PFSK-1 (cell line): ENCODE measurements at regions not wholly inside any gene's neighbourhood (a gene's known extent, or its start where the extent isn't known, plus 50 kb on each side); places are given as distances from the start of the nearest gene placed in this dataset.

Experiments used
- FOXP2 ChIP-seq: optimal IDR thresholded peaks from 2 replicates; pipeline ENCODE3; 2011; ENCODE audit warnings: borderline replicate concordance, control low read depth, inconsistent platforms; ENCODE audit not compliant: insufficient read depth; ENCODE audit errors: extremely low read length, extremely low read depth
- POLR2AphosphoS5 ChIP-seq: IDR thresholded peaks from 2 replicates; pipeline ENCODE4 v1.6.1; 2012; ENCODE audit warnings: low read depth, mild to moderate bottlenecking, control low read depth, low read length, moderate library complexity
- SIN3A ChIP-seq: IDR thresholded peaks from 2 replicates; pipeline ENCODE4 v1.6.1; 2012; ENCODE audit warnings: mild to moderate bottlenecking, low read length, moderate library complexity, borderline replicate concordance; ENCODE audit not compliant: insufficient read depth
- TAF1 ChIP-seq: IDR thresholded peaks from 2 replicates; pipeline ENCODE4 v1.6.1; 2012; ENCODE audit warnings: low read length, control low read depth, borderline replicate concordance; ENCODE audit not compliant: insufficient read depth
- TF ChIP-seq, protein P1 (sequence below), 2 experiments: IDR thresholded peaks; 2 replicates each; pipeline versions ENCODE4 v1.6.1 to v1.8.0; 2011 to 2012; ENCODE audit warnings: low read depth in 2 of 2, low read length in 2 of 2, control low read depth in 1 of 2, inconsistent platforms in 1 of 2, mild to moderate bottlenecking in 1 of 2, moderate library complexity in 1 of 2; ENCODE audit not compliant: insufficient read depth in 1 of 2

DNA sequence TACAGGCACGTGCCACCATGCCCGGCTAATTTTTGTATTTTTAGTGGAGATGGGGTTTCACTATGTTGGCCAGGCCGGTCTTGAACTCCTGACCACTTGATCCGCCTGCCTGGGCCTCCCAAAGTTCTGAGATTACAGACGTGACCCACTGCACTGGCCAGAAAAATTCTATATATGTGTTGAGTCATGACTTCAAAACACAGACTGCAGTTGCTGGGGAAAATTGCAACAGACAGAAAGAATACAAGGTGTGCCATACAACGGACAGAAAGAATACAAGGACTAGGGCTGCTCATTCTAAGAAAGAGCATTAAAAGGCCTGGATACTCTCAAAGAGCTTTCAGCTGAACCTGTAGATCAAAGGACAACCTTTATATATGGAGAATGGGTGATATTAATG, 109.6 kb upstream of the ACSL4 start:
- no peak for TF ChIP-seq TAF1
- TF ChIP-seq, protein P1, sequence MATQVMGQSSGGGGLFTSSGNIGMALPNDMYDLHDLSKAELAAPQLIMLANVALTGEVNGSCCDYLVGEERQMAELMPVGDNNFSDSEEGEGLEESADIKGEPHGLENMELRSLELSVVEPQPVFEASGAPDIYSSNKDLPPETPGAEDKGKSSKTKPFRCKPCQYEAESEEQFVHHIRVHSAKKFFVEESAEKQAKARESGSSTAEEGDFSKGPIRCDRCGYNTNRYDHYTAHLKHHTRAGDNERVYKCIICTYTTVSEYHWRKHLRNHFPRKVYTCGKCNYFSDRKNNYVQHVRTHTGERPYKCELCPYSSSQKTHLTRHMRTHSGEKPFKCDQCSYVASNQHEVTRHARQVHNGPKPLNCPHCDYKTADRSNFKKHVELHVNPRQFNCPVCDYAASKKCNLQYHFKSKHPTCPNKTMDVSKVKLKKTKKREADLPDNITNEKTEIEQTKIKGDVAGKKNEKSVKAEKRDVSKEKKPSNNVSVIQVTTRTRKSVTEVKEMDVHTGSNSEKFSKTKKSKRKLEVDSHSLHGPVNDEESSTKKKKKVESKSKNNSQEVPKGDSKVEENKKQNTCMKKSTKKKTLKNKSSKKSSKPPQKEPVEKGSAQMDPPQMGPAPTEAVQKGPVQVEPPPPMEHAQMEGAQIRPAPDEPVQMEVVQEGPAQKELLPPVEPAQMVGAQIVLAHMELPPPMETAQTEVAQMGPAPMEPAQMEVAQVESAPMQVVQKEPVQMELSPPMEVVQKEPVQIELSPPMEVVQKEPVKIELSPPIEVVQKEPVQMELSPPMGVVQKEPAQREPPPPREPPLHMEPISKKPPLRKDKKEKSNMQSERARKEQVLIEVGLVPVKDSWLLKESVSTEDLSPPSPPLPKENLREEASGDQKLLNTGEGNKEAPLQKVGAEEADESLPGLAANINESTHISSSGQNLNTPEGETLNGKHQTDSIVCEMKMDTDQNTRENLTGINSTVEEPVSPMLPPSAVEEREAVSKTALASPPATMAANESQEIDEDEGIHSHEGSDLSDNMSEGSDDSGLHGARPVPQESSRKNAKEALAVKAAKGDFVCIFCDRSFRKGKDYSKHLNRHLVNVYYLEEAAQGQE (IDR thresholded peaks at IDR 0.05; ENCODE audit: insufficient read depth in 1 of 2, low read depth in 2 of 2, low read length in 2 of 2) = no peak

DNA sequence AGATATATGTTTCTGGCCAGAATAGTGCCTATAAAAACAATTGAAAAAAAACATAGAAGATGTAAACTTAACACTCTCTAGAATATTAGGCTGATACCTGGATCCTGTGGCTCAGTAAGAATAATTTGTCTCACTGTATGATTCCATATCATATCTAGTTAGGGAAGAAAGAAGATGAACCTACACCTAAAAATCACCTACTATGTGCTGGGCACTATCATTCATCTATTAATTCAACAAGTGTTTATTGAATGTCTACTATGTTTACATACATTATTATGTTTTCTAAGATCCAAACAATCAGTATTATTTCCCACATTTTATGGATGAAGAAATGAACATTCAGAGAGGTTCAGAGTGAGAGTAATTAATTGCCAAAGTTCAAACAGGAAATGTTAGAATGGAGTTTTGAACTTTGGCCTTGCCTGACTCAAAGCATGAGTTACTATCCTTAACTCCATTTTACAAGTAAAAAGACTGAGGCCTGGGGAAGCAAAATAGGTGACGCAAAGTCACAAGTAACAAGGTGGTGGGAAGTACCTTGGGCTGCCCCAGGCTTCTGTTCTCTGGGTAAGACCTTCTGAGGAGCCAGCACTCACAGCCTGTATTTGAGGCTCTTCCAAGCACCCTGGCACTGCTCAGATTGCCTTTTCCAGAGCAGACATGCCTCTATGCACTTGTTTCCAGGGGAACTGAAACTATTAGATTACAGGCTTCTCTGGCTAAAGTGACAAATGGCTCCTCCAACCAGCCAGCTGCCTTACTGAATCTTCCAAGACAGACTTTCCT, 111.1 kb upstream of the ACSL4 start:
- no peak for TF ChIP-seq SIN3A
- TF ChIP-seq TAF1 = no peak
- TF ChIP-seq, protein P1 (IDR thresholded peaks at IDR 0.05; ENCODE audit: insufficient read depth in 1 of 2, low read depth in 2 of 2, low read length in 2 of 2) = no peak
- no peak for TF ChIP-seq FOXP2
- no peak for TF ChIP-seq POLR2AphosphoS5

DNA sequence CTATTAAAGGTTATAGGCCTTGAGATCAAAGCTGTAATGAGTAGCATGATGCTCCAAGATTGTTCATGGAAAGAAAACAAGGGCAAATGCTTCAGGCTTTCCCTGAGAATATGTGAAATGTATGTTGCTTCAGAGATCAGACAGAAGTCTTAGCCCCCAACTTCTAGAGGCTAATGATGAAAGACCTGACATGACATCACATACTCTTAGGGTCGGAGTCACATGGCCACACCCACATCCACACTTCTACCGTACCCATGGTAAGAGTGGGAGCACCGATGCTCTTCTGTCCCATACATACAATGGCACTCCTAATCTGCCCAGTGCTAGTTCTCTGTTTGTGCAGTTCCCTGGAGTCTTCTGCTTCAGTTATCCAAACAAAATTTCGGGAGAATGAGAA, 111.9 kb upstream of the ACSL4 start:
- no peak for TF ChIP-seq POLR2AphosphoS5

DNA sequence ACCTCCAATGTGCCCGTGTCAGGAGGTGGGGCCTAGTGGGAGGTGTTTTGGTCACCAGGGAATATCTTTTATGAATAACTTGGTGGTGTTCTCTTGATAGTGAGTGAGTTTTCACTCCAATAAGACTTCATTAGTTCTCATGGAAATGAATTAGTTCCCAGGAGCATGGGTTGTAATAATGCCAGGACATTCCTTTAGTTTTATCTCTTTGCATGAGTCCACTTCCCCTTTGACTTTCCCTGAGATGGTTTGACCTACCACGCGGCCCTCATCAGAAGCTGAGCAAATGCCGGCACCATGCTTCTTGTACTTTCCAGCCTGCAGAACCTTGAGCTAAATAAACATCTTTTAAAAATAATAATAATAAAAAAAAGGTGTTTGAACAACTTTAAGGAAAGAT, 112.9 kb upstream of the ACSL4 start:
- TF ChIP-seq FOXP2 (no peak), TAF1 (no peak)

DNA sequence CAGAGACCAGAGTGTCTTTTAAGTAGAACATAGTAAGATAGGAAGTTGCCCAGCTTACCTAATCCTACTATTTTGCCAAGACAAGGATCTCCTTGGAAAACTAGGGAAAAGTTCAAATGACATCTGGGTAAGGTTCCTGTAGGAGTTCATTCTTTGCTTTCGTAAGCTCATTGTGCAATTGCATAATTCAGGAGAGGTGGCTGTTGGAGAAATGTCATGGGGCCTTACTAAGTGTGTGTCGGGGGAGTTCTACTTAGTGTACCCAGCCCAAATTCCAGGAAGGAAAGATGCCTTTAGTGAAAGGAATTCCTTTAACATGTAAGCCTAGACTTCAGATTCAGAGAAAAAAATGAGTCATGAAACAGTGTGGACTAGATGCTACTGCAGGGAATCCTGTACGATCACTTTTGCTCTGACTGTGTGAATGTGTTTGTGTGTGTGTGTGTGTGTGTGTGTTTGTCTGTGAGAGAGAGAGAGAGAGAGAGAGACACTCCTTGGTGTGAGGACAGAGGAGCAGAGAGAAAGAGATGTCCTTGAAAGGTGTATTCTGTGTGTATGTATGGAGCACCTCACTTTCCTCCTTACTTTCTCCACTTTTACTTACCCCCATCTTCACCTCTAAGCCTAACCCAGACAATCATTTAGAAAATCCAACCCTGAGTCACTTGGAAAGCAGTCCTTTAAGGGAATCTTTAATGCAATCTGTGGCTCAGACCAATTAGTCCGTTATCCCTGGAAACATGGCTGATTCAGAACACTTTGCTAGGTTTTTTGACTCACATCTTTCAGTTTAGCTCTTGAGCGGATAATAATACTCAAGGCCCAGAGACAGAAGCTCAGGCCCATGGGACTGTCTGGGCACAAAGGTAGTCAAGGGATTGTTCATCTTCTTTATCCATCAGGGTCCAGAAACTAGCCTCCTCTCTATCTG, 114.5 kb upstream of the ACSL4 start:
- TF ChIP-seq TAF1 (no peak), FOXP2 (no peak), SIN3A (no peak), POLR2AphosphoS5 (no peak)
- TF ChIP-seq, protein P1 (IDR thresholded peaks at IDR 0.05; ENCODE audit: insufficient read depth in 1 of 2, low read depth in 2 of 2, low read length in 2 of 2) = no peak

DNA sequence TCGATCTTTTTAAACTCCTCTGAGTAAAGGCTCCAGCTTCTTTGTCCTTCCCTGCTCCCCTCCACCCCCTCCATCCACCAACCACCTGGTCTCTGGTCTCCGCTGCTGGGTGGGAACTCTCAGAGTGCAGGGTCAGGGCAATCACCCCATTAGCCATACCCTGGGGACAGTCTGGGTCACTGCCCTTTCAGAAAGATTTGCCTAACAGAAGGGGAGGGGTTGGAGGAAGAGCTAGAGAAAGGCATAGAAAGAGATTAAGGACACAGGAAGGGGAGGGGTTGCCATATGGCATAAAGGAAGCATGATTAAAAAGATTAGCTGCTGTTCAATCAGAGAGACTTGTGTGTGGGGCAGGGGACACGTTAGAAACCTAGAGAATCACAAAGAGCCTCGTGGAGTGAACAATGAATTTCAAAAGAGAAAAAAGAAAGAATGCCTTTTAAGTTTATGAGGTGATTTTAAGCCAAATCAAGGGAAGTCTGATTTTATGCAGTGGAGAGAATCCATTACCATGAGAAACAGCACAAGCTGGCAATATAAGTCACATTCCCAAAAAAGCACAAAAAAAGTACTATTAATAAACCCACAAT, 115.5 kb upstream of the ACSL4 start:
- TF ChIP-seq SIN3A = no peak
- TF ChIP-seq, protein P1 (IDR thresholded peaks at IDR 0.05; ENCODE audit: insufficient read depth in 1 of 2, low read depth in 2 of 2, low read length in 2 of 2) = no peak
- TF ChIP-seq FOXP2 = no peak
- TF ChIP-seq POLR2AphosphoS5 = no peak
- TF ChIP-seq TAF1 = no peak
